ENCODE measurements at regions not wholly inside any gene's neighbourhood (a gene's known extent, or its start where the extent isn't known, plus 50 kb on each side); places are given as distances from the start of the nearest gene placed in this dataset.

GRCh38 chr11:116543911-116544475 lies 228.8 kb downstream of the BUD13 start:
- Mint-ChIP-seq H3K36me3 (ENCODE audit: insufficient read depth) (no peaks in the 10 kb centered on the region), H3K27ac (no peak overlapping the region), H3K4me1 (ENCODE audit: low read depth in 2 of 2) (no peaks in the 10 kb centered on the region), H3K4me3 (no peak overlapping the region), H3K9me3 (no peaks in the 10 kb centered on the region), H3K27me3 (peaks cover 18 to 31% of the 10 kb centered on the region in 2 donors)
- DNase-seq (no peak), ATAC-seq (replicated peaks) (no peak)

- ATAC-seq (replicated peaks) (no peak), DNase-seq (no peak)
- H3K36me3 Mint-ChIP-seq (ENCODE audit: insufficient read depth) = no peaks in the 10 kb centered on the region
- no peaks in the 10 kb centered on the region for H3K4me1 Mint-ChIP-seq (ENCODE audit: low read depth in 2 of 2)
- H3K27ac Mint-ChIP-seq = no peak overlapping the region
- H3K9me3 Mint-ChIP-seq = no peaks in the 10 kb centered on the region
- H3K27me3 Mint-ChIP-seq = peaks cover 24 to 37% of the 10 kb centered on the region in 2 donors
- H3K4me3 Mint-ChIP-seq = no peak overlapping the region
These were observed 229.7 kb downstream of the BUD13 start for GRCh38 chr11:116543099-116543498.

GRCh38 chr11:116542406-116542805 lies 230.4 kb downstream of the BUD13 start:
- DNase-seq (no peak), ATAC-seq (replicated peaks) (no peak)
- H3K4me1 Mint-ChIP-seq (ENCODE audit: low read depth in 2 of 2) = no peaks in the 10 kb centered on the region
- no peak overlapping the region for H3K27ac Mint-ChIP-seq
- no peaks in the 10 kb centered on the region for H3K9me3 Mint-ChIP-seq
- peaks cover 24 to 35% of the 10 kb centered on the region in 2 donors for H3K27me3 Mint-ChIP-seq
- H3K36me3 Mint-ChIP-seq (ENCODE audit: insufficient read depth) = no peaks in the 10 kb centered on the region
- H3K4me3 Mint-ChIP-seq = no peak overlapping the region

- H3K9me3 Mint-ChIP-seq = no peaks in the 10 kb centered on the region
- no peaks in the 10 kb centered on the region for H3K4me1 Mint-ChIP-seq (ENCODE audit: low read depth in 2 of 2)
- H3K36me3 Mint-ChIP-seq (ENCODE audit: insufficient read depth) = no peaks in the 10 kb centered on the region
- DNase-seq = no peak
- H3K27me3 Mint-ChIP-seq = peaks cover 26 to 31% of the 10 kb centered on the region in 2 donors
- ATAC-seq (replicated peaks) = no peak
- H3K4me3 Mint-ChIP-seq = no peak overlapping the region
- no peak overlapping the region for H3K27ac Mint-ChIP-seq
These were observed 231.3 kb downstream of the BUD13 start for GRCh38 chr11:116541460-116541859.

- Mint-ChIP-seq H3K4me3 (no peak overlapping the region), H3K36me3 (ENCODE audit: insufficient read depth) (no peaks in the 10 kb centered on the region), H3K27ac (no peak overlapping the region), H3K9me3 (no peaks in the 10 kb centered on the region), H3K4me1 (ENCODE audit: low read depth in 2 of 2) (no peaks in the 10 kb centered on the region), H3K27me3 (peaks cover 33 to 36% of the 10 kb centered on the region in 2 donors)
- no peak for ATAC-seq (replicated peaks)
- no peak for DNase-seq
These were observed 232.0 kb downstream of the BUD13 start for GRCh38 chr11:116540645-116541304.

- ATAC-seq (replicated peaks) (no peak), DNase-seq (no peak)
- no peak overlapping the region for H3K4me3 Mint-ChIP-seq
- no peaks in the 10 kb centered on the region for H3K4me1 Mint-ChIP-seq (ENCODE audit: low read depth in 2 of 2)
- H3K36me3 Mint-ChIP-seq (ENCODE audit: insufficient read depth) = no peaks in the 10 kb centered on the region
- H3K27ac Mint-ChIP-seq = no peak overlapping the region
- no peaks in the 10 kb centered on the region for H3K9me3 Mint-ChIP-seq
- peaks cover 40 to 41% of the 10 kb centered on the region in 2 donors for H3K27me3 Mint-ChIP-seq
These were observed 232.9 kb downstream of the BUD13 start for GRCh38 chr11:116539836-116540418.

- H3K27ac Mint-ChIP-seq = no peak overlapping the region
- H3K27me3 Mint-ChIP-seq = peaks cover 46 to 49% of the 10 kb centered on the region in 2 donors
- no peak for DNase-seq
- H3K36me3 Mint-ChIP-seq (ENCODE audit: insufficient read depth) = no peaks in the 10 kb centered on the region
- no peak for ATAC-seq (replicated peaks)
- H3K4me1 Mint-ChIP-seq (ENCODE audit: low read depth in 2 of 2) = no peaks in the 10 kb centered on the region
- H3K4me3 Mint-ChIP-seq = no peak overlapping the region
- H3K9me3 Mint-ChIP-seq = no peaks in the 10 kb centered on the region
These were observed 233.6 kb downstream of the BUD13 start for GRCh38 chr11:116539211-116539610.

- DNase-seq (no peak), ATAC-seq (replicated peaks) (no peak)
- Mint-ChIP-seq H3K36me3 (ENCODE audit: insufficient read depth) (no peaks in the 10 kb centered on the region), H3K4me3 (no peak overlapping the region), H3K27me3 (peaks cover 52 to 54% of the 10 kb centered on the region in 2 donors), H3K9me3 (no peaks in the 10 kb centered on the region), H3K27ac (no peak overlapping the region), H3K4me1 (ENCODE audit: low read depth in 2 of 2) (no peaks in the 10 kb centered on the region)
These were observed 234.1 kb downstream of the BUD13 start for GRCh38 chr11:116538677-116539076.

GRCh38 chr11:116537709-116538108 lies 235.1 kb downstream of the BUD13 start:
- H3K4me3 Mint-ChIP-seq = no peak overlapping the region
- H3K27me3 Mint-ChIP-seq = peaks cover 60 to 64% of the 10 kb centered on the region in 2 donors
- DNase-seq (no peak), ATAC-seq (replicated peaks) (no peak)
- no peaks in the 10 kb centered on the region for H3K36me3 Mint-ChIP-seq (ENCODE audit: insufficient read depth)
- no peaks in the 10 kb centered on the region for H3K4me1 Mint-ChIP-seq (ENCODE audit: low read depth in 2 of 2)
- no peaks in the 10 kb centered on the region for H3K9me3 Mint-ChIP-seq
- H3K27ac Mint-ChIP-seq = no peak overlapping the region

- DNase-seq (no peak), ATAC-seq (replicated peaks) (no peak)
- Mint-ChIP-seq H3K4me3 (no peak overlapping the region), H3K36me3 (ENCODE audit: insufficient read depth) (no peaks in the 10 kb centered on the region), H3K27me3 (peaks cover 64 to 70% of the 10 kb centered on the region in 2 donors), H3K9me3 (no peaks in the 10 kb centered on the region), H3K27ac (no peak overlapping the region), H3K4me1 (ENCODE audit: low read depth in 2 of 2) (no peaks in the 10 kb centered on the region)
These were observed 235.7 kb downstream of the BUD13 start for GRCh38 chr11:116537121-116537520.

- Mint-ChIP-seq H3K27ac (no peak overlapping the region), H3K4me3 (no peak overlapping the region), H3K27me3 (peaks cover 71 to 77% of the 10 kb centered on the region in 2 donors), H3K36me3 (ENCODE audit: insufficient read depth) (no peaks in the 10 kb centered on the region), H3K4me1 (ENCODE audit: low read depth in 2 of 2) (no peaks in the 10 kb centered on the region), H3K9me3 (peaks cover 0 to 2% of the 10 kb centered on the region in 2 donors)
- ATAC-seq (replicated peaks) = no peak
- no peak for DNase-seq
These were observed 236.4 kb downstream of the BUD13 start for GRCh38 chr11:116536416-116536815.

GRCh38 chr11:116535994-116536393 lies 236.8 kb downstream of the BUD13 start:
- no peaks in the 10 kb centered on the region for H3K4me1 Mint-ChIP-seq (ENCODE audit: low read depth in 2 of 2)
- no peak for ATAC-seq (replicated peaks)
- H3K27me3 Mint-ChIP-seq = peaks cover 75 to 79% of the 10 kb centered on the region in 2 donors

GRCh38 chr11:116535120-116535519 lies 237.7 kb downstream of the BUD13 start:
- Mint-ChIP-seq H3K4me1 (ENCODE audit: low read depth in 2 of 2) (no peaks in the 10 kb centered on the region), H3K27ac (no peak overlapping the region), H3K36me3 (ENCODE audit: insufficient read depth) (no peaks in the 10 kb centered on the region), H3K9me3 (peaks cover 0 to 2% of the 10 kb centered on the region in 2 donors), H3K27me3 (peaks cover 75 to 81% of the 10 kb centered on the region in 2 donors), H3K4me3 (no peak overlapping the region)
- ATAC-seq (replicated peaks) (no peak), DNase-seq (no peak)

More at GRCh38 chr11:116535994-116536393, 236.8 kb downstream of the BUD13 start:
- Mint-ChIP-seq H3K36me3 (ENCODE audit: insufficient read depth) (no peaks in the 10 kb centered on the region), H3K27ac (no peak overlapping the region), H3K9me3 (peaks cover 0 to 2% of the 10 kb centered on the region in 2 donors), H3K4me3 (no peak overlapping the region)
- no peak for DNase-seq

Measured in effector memory CD8-positive, alpha-beta T cell (primary cell).